ENCODE measurements at regions not wholly inside any gene's neighbourhood (a gene's known extent, or its start where the extent isn't known, plus 50 kb on each side); places are given as distances from the start of the nearest gene placed in this dataset.

DNA sequence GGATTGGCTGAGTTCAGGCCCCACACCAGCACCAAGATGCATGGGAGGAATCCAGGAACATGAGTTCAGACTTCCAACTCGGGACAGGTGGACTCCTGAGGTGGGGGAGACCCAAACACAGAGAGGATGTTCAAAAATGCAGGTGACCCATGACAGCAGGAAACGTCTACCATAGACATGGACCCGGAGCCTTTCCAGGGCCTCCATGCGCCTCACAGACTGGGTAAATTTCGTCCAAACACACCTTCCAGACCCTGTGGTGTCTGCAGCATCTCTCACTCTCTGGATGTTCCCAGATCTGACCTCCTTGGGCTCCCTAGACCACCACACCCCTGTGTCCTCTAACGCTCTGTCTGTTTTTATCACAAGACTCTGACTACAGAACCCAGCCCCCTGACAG lies 87.7 kb downstream of the PXDC1 start:
- Histone ChIP-seq H3K27me3 (ENCODE audit: control insufficient read depth, insufficient read depth, low read length) (peaks cover 5% of the 10 kb centered on the region; the same call in 1 of the 2 replicates), H3K4me1 (ENCODE audit: control insufficient read depth, insufficient read depth, low read length) (no peaks in the 10 kb centered on the region; the same call in 1 of the 2 replicates), H3K27ac (ENCODE audit: low read length) (no peak overlapping the region), H3K9me3 (ENCODE audit: control insufficient read depth, insufficient read depth, low read depth, low read length) (no peaks in the 10 kb centered on the region), H3K36me3 (ENCODE audit: control insufficient read depth, insufficient read depth, low read length) (no peaks in the 10 kb centered on the region), H3K4me3 (ENCODE audit: low read depth in 2 of 2, low read length in 2 of 2) (no peak overlapping the region)
- ATAC-seq: no peak
- DNase-seq (ENCODE audit: low read depth, low spot score): no peak
- TF ChIP-seq, protein P1, sequence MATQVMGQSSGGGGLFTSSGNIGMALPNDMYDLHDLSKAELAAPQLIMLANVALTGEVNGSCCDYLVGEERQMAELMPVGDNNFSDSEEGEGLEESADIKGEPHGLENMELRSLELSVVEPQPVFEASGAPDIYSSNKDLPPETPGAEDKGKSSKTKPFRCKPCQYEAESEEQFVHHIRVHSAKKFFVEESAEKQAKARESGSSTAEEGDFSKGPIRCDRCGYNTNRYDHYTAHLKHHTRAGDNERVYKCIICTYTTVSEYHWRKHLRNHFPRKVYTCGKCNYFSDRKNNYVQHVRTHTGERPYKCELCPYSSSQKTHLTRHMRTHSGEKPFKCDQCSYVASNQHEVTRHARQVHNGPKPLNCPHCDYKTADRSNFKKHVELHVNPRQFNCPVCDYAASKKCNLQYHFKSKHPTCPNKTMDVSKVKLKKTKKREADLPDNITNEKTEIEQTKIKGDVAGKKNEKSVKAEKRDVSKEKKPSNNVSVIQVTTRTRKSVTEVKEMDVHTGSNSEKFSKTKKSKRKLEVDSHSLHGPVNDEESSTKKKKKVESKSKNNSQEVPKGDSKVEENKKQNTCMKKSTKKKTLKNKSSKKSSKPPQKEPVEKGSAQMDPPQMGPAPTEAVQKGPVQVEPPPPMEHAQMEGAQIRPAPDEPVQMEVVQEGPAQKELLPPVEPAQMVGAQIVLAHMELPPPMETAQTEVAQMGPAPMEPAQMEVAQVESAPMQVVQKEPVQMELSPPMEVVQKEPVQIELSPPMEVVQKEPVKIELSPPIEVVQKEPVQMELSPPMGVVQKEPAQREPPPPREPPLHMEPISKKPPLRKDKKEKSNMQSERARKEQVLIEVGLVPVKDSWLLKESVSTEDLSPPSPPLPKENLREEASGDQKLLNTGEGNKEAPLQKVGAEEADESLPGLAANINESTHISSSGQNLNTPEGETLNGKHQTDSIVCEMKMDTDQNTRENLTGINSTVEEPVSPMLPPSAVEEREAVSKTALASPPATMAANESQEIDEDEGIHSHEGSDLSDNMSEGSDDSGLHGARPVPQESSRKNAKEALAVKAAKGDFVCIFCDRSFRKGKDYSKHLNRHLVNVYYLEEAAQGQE (IDR thresholded peaks at IDR 0.05; ENCODE audit: insufficient read depth in 1 of 2, low read depth in 2 of 2, low read length in 1 of 2): no peak
- TF ChIP-seq POLR2AphosphoS5 (IDR thresholded peaks at IDR 0.05; ENCODE audit: low read depth, low read length) (no peak), SIN3A (IDR thresholded peaks at IDR 0.05; ENCODE audit: borderline replicate concordance, insufficient read depth, low read depth, low read length) (no peak), TCF7L2 (IDR thresholded peaks at IDR 0.05; ENCODE audit: low read depth, low read length) (no peak)
- BruUV-seq (replicated peaks): no TSS peak
- CTCF ChIA-PET: no interaction called here
- intact Hi-C loops (cut with micrococcal nuclease; ENCODE audit: unreplicated experiment): no loop called here
- in situ Hi-C loops (cut with HindIII; ENCODE audit: low pct_unique_long_range_greater_than_20kb, low sequenced_read_pairs): no loop called here
- POLR2A ChIA-PET: no interaction called here

DNA sequence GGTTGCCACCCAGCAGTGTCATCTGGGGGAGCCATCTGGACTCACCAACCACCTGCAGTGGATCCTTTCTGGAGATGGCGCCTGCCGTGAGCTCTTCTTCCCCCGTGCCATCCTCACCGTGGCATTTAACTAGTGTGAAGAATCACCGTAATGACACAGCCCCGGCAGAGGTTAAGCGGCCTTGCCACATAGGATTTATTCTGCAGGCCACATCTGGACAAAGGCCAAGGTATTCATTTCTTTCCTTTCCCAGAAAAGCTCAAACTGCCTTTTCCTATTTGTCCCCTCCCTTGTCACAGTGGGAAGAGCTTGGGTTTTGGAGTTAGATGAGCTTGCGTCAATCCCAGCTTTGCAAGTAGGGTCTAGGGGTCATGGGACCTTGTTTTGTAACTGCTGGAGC lies 88.4 kb downstream of the PXDC1 start:
- Histone ChIP-seq H3K27ac (ENCODE audit: low read length) (no peak overlapping the region), H3K36me3 (ENCODE audit: control insufficient read depth, insufficient read depth, low read length) (no peaks in the 10 kb centered on the region), H3K9me3 (ENCODE audit: control insufficient read depth, insufficient read depth, low read depth, low read length) (no peaks in the 10 kb centered on the region), H3K4me3 (ENCODE audit: low read depth in 2 of 2, low read length in 2 of 2) (no peak overlapping the region), H3K4me1 (ENCODE audit: control insufficient read depth, insufficient read depth, low read length) (no peaks in the 10 kb centered on the region; the same call in 1 of the 2 replicates), H3K27me3 (ENCODE audit: control insufficient read depth, insufficient read depth, low read length) (peaks cover 5% of the 10 kb centered on the region; the same call in 1 of the 2 replicates)
- intact Hi-C loops (cut with micrococcal nuclease; ENCODE audit: unreplicated experiment): no loop called here
- CTCF ChIA-PET: no interaction called here
- DNase-seq (ENCODE audit: low read depth, low spot score) (no peak), ATAC-seq (no peak)
- BruUV-seq (replicated peaks): no TSS peak
- TF ChIP-seq TCF7L2 (IDR thresholded peaks at IDR 0.05; ENCODE audit: low read depth, low read length) (no peak), POLR2AphosphoS5 (IDR thresholded peaks at IDR 0.05; ENCODE audit: low read depth, low read length) (no peak), SIN3A (IDR thresholded peaks at IDR 0.05; ENCODE audit: borderline replicate concordance, insufficient read depth, low read depth, low read length) (no peak)
- TF ChIP-seq, protein P1 (IDR thresholded peaks at IDR 0.05; ENCODE audit: insufficient read depth in 1 of 2, low read depth in 2 of 2, low read length in 1 of 2): no peak
- POLR2A ChIA-PET: interaction anchor here (0.6 kb wide), 1 partner anchor 280 kb away, joined by 3 read pairs; no protein-coding TSS in a partner anchor
- in situ Hi-C loops (cut with HindIII; ENCODE audit: low pct_unique_long_range_greater_than_20kb, low sequenced_read_pairs): no loop called here

DNA sequence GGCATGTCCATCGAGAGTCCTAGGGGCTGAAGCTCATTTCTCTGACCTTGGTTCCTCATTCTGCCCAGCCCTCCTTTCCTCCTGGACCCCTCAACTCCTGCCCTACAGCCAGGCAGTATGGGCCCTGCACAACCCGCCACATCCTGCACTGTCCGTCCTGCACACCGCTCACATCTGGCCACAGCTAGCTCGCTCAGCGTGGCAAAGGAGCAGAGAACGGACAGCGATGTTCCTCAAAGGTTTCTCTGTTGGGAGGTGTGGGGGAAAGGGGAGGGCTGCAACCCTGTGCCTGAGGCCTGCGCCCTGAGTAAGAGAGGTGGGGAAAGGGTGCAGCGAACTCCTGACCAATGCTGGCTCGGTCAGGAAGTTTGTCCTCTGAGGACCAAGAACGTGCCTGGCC lies 90.1 kb downstream of the PXDC1 start:
- Histone ChIP-seq H3K27me3 (ENCODE audit: control insufficient read depth, insufficient read depth, low read length) (peaks cover under 1% of the 10 kb centered on the region; the same call in 1 of the 2 replicates), H3K36me3 (ENCODE audit: control insufficient read depth, insufficient read depth, low read length) (no peaks in the 10 kb centered on the region), H3K4me1 (ENCODE audit: control insufficient read depth, insufficient read depth, low read length) (no peaks in the 10 kb centered on the region; the same call in 1 of the 2 replicates), H3K9me3 (ENCODE audit: control insufficient read depth, insufficient read depth, low read depth, low read length) (no peaks in the 10 kb centered on the region), H3K27ac (ENCODE audit: low read length) (no peak overlapping the region), H3K4me3 (ENCODE audit: low read depth in 2 of 2, low read length in 2 of 2) (no peak overlapping the region)
- ATAC-seq: peak; percentile 26; the same call in 1 of the 2 replicates
- ChIA-PET CTCF (no interaction called here), POLR2A (no interaction called here)
- TF ChIP-seq POLR2AphosphoS5 (IDR thresholded peaks at IDR 0.05; ENCODE audit: low read depth, low read length) (no peak), SIN3A (IDR thresholded peaks at IDR 0.05; ENCODE audit: borderline replicate concordance, insufficient read depth, low read depth, low read length) (no peak)
- TF ChIP-seq, protein P2, sequence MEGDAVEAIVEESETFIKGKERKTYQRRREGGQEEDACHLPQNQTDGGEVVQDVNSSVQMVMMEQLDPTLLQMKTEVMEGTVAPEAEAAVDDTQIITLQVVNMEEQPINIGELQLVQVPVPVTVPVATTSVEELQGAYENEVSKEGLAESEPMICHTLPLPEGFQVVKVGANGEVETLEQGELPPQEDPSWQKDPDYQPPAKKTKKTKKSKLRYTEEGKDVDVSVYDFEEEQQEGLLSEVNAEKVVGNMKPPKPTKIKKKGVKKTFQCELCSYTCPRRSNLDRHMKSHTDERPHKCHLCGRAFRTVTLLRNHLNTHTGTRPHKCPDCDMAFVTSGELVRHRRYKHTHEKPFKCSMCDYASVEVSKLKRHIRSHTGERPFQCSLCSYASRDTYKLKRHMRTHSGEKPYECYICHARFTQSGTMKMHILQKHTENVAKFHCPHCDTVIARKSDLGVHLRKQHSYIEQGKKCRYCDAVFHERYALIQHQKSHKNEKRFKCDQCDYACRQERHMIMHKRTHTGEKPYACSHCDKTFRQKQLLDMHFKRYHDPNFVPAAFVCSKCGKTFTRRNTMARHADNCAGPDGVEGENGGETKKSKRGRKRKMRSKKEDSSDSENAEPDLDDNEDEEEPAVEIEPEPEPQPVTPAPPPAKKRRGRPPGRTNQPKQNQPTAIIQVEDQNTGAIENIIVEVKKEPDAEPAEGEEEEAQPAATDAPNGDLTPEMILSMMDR (IDR thresholded peaks at IDR 0.05): no peak
- no TSS peak for BruUV-seq (replicated peaks)
- DNase-seq (ENCODE audit: low read depth, low spot score): no peak
- intact Hi-C loops (cut with micrococcal nuclease; ENCODE audit: unreplicated experiment): no loop called here
- in situ Hi-C loops (cut with HindIII; ENCODE audit: low pct_unique_long_range_greater_than_20kb, low sequenced_read_pairs): no loop called here
